Caki2 (cell line): ENCODE measurements at regions not wholly inside any gene's neighbourhood (a gene's known extent, or its start where the extent isn't known, plus 50 kb on each side); places are given as distances from the start of the nearest gene placed in this dataset.

ENCODE experiments used
- DNase-seq: peaks from one replicate; pipeline ENCODE4 v3.0.0-alpha.2; 2015; ENCODE audit warnings: low read depth
- in situ Hi-C: cut with HindIII; loops from 2 replicates; pipeline ENCODE4 v1.10.0; 2016; ENCODE audit warnings: low sequenced_read_pairs, low pct_unique_long_range_greater_than_20kb, mixed read lengths

- in situ Hi-C loops: no loop called here
- no peak for DNase-seq
Observed at GRCh38 chr7:83882551-83882950, 233.6 kb upstream of the SEMA3E start.

DNA sequence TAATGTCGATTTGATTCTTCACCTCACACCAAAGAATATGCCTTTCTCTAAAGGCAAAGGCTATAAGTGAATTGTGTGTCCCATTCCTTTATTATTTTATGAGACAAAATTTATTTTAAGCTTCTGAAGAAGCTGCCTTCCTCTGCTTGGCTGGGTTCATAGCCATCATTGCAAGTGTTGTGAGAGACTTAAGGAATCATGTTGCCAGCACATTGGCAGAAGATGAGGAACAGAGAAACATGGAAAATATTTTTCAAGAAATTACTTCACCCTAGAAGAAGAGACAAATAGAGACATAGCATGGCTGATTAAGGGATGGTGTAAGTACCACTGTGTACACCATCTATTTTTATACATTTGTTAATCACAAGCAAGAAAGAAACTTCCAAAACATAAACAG, 230.1 kb upstream of the SEMA3E start:
- no peak for DNase-seq
- in situ Hi-C loops: no loop called here

DNA sequence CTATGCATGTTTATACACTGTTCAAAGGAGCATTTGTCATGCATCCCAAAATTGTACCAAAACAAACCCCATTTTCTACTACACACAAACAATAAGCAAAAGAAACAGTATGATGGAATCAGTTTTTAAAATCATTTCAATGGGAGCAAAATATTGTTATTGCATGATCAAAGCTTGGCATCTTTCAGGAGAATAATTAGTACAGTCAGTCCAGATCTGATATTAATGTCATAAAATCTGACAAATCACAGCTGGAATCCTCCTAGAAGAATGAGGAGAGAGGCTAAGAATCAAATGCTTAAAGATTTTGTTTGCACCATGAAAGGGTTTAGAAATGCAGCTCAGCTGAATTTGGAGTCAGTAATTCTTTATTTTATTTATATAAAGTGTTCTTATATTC, 229.7 kb upstream of the SEMA3E start:
- in situ Hi-C loops: no loop called here
- no peak for DNase-seq

- no peak for DNase-seq
- in situ Hi-C loops: no loop called here
Observed at GRCh38 chr7:83876593-83876992, 227.7 kb upstream of the SEMA3E start.

GRCh38 chr7:83873459-83873858, 224.5 kb upstream of the SEMA3E start:
- DNase-seq: no peak
- in situ Hi-C loops: no loop called here

GRCh38 chr7:83872501-83872900, 223.6 kb upstream of the SEMA3E start:
- no peak for DNase-seq
- in situ Hi-C loops: no loop called here

DNA sequence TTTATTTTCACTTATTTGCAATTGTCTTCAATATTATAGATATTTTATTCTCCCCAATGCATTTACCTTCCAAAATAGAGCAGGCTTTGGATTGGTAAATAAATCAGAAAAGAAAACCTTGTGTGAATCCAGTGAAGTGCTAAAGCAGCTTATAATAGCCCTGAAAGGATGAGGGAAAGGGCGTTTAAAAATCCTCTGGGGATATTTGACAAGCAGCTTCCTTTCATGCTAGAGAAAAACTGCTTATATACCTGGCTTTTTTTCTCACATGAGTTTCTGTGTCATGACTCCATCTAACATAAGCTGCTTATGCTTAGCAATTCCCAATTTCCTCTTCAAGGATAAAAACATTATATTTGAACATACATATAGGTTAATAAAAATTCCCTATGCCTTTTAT, 221.6 kb upstream of the SEMA3E start:
- in situ Hi-C loops: no loop called here

GRCh38 chr7:83866582-83866981, 217.6 kb upstream of the SEMA3E start:
- no peak for DNase-seq
- in situ Hi-C loops: no loop called here

More for the DNA sequence above, 221.6 kb upstream of the SEMA3E start:
- DNase-seq: no peak

- no peak for DNase-seq
- in situ Hi-C loops: no loop called here
Observed at GRCh38 chr7:83864551-83864950, 215.6 kb upstream of the SEMA3E start.

GRCh38 chr7:83863906-83864305, 215.0 kb upstream of the SEMA3E start:
- no peak for DNase-seq
- in situ Hi-C loops: no loop called here

DNA sequence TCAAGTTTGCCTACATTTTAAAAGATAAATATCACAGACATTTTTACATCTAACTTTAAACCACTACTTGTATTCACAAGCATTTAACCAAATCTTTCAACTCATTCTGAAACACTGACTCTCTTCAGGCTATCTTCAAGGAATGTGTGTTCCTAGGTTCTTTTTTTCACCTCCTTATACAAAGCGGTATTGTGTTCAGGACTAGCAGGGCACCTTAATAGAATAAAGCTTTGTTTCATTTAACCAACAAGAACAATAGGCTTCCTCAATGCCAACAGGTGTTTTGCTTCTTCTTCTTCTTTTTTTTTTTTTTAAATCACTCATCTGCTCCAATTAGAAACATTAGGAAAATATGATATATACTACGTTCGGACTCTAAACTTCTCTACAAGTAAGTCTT, 212.9 kb upstream of the SEMA3E start:
- DNase-seq: no peak
- in situ Hi-C loops: no loop called here

- in situ Hi-C loops: no loop called here
Observed at GRCh38 chr7:83859827-83860226, 210.9 kb upstream of the SEMA3E start.

DNA sequence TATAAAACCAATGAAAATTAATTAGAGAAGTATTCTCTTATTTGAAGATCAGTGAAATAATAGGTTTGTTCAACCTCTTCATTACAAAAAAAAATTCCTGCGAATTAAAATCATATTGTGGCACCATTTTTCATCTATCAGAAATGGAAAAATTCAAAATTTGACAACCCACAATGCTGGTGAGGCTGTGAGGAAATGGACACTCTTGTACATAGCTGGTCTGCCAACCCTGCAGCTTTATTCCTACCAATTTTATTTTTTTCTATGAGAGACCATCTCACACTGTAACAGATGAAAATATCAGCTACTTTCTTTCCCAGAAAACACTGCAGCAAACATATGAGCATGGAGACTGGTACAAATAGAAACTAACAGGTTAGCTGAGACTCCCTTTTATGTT, 208.8 kb upstream of the SEMA3E start:
- DNase-seq: no peak
- in situ Hi-C loops: no loop called here

More at GRCh38 chr7:83859827-83860226, 210.9 kb upstream of the SEMA3E start:
- DNase-seq: no peak

- in situ Hi-C loops: no loop called here
- DNase-seq: no peak
Observed at GRCh38 chr7:83856094-83856493, 207.2 kb upstream of the SEMA3E start.

GRCh38 chr7:83852136-83852535, 203.2 kb upstream of the SEMA3E start:
- in situ Hi-C loops: no loop called here
- DNase-seq: peak; percentile 46

GRCh38 chr7:83851551-83851950, 202.6 kb upstream of the SEMA3E start:
- DNase-seq: no peak

GRCh38 chr7:83850941-83851340, 202.0 kb upstream of the SEMA3E start:
- in situ Hi-C loops: no loop called here
- DNase-seq: no peak

More at GRCh38 chr7:83851551-83851950, 202.6 kb upstream of the SEMA3E start:
- in situ Hi-C loops: no loop called here

GRCh38 chr7:83850125-83850524, 201.2 kb upstream of the SEMA3E start:
- in situ Hi-C loops: no loop called here
- DNase-seq: no peak

DNA sequence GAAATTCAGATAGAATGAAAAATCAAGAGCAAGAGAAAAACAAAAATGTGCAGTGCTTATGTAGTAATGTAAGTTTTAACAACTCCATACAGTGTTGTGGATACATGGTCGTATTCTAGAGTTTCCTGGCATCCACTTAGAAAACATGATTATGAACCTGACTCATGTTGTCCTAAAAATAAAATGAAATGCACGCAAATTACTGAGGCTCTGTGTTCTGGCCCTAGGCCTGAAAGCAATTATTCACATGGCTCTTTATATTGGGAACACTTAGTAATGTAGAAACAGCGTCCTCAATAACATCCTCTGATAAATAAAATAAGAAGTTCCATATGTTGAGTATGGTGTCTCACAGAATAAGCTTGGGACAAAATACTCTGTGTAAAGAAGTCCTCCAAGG, 200.2 kb upstream of the SEMA3E start:
- in situ Hi-C loops: no loop called here

DNA sequence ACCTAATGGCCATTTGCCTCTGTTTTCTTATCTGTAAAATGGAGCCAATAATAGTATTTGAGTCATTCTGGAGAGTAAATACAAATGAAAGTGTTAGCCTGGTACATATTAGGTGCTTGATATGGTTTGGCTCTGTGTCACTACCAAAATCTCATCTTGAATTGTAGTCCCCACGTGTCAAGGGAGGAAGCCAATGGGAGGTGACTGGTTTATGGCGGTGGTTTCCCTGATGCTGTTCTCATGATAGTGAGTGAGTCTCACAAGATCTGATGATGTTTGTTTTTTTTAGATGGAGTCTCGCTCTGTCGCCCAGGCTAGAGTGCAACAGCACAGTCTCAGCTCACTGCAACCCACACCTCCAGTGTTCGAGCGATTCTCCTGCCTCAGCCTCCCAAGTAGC, 194.0 kb upstream of the SEMA3E start:
- DNase-seq: peak; percentile 38
- in situ Hi-C loops: no loop called here

More for the DNA sequence above, 200.2 kb upstream of the SEMA3E start:
- no peak for DNase-seq

DNA sequence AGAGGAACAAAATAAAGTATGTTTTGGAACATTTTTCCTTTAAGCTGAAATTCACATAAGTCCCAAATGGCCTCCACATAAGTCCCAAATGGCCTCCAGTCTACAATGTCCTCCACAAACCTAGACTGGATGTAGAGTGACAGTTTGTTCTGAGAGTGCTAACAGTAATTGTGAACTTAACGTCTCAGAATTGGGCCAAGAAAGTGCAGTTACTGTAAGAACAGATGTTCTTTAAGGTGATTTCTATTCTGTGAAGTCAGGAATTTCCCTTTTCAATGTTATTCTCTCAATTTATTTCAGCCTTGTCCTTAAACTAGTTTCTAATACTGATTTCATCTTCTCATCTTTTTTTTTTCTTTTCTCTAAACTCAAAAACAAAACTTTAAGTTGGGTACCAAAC, 188.7 kb upstream of the SEMA3E start:
- no peak for DNase-seq
- in situ Hi-C loops: no loop called here
